BLaER1 treated with 17β-estradiol and CSF1 and Interleukin-3, amounts not matched to agents 10 nM and 100 nM (cell line): ENCODE measurements at regions not wholly inside any gene's neighbourhood (a gene's known extent, or its start where the extent isn't known, plus 50 kb on each side); places are given as distances from the start of the nearest gene placed in this dataset.

Experiments
- H3K27ac ChIP-seq, 11 experiments: shearing (Covaris generic); formaldehyde crosslinking; 2 replicates each; pipeline ENCODE4 v1.8.1; 2022
- H3K27me3 ChIP-seq, 11 experiments: shearing (Covaris generic); formaldehyde crosslinking; 2 replicates each; pipeline ENCODE4 v1.8.1; 2022
- H3K36me3 ChIP-seq, 11 experiments: shearing (Covaris generic); formaldehyde crosslinking; 2 replicates each; pipeline ENCODE4 v1.8.1; 2022
- H3K4me1 ChIP-seq, 10 experiments: shearing (Covaris generic); formaldehyde crosslinking; 2 replicates each; pipeline ENCODE4 v1.8.1; 2022
- H3K4me2 ChIP-seq, 11 experiments: shearing (Covaris generic); formaldehyde crosslinking; 2 replicates each; pipeline ENCODE4 v1.8.1; 2022
- H3K4me3 ChIP-seq, 10 experiments: shearing (Covaris generic); formaldehyde crosslinking; 2 replicates each; pipeline ENCODE4 v1.8.1; 2022
- H3K9ac ChIP-seq, 11 experiments: shearing (Covaris generic); formaldehyde crosslinking; 2 replicates each; pipeline ENCODE4 v1.8.1; 2022
- H3K9me3 ChIP-seq, 11 experiments: shearing (Covaris generic); formaldehyde crosslinking; replicated peaks in 1 of 11; 2 replicates each; pipeline ENCODE4 v1.8.1; 2022
- H4K20me1 ChIP-seq, 11 experiments: shearing (Covaris generic); formaldehyde crosslinking; 2 replicates each; pipeline ENCODE4 v1.8.1; 2022
- Cebpa-rat ChIP-seq, 11 experiments: shearing (Covaris generic); IDR thresholded peaks; 2 replicates each; pipeline ENCODE4 v1.8.1; 2022

- Histone ChIP-seq H3K27me3 (no peaks in the 10 kb centered on the region), H3K4me1 (no peaks in the 10 kb centered on the region), H3K36me3 (no peaks in the 10 kb centered on the region), H3K9ac (no peak overlapping the region), H4K20me1 (no peaks in the 10 kb centered on the region), H3K4me2 (no peak overlapping the region), H3K4me3 (no peak overlapping the region), H3K9me3 (no peaks in the 10 kb centered on the region), H3K27ac (no peak overlapping the region)
- TF ChIP-seq Cebpa-rat (IDR thresholded peaks at IDR 0.05): no peak
Observed at GRCh38 chr21:28359300-28359699, 633.4 kb downstream of the LTN1 start.

GRCh38 chr21:28358702-28359101 lies 634.0 kb downstream of the LTN1 start:
- no peak overlapping the region for H3K9ac ChIP-seq
- H3K27ac ChIP-seq: no peak overlapping the region
- H4K20me1 ChIP-seq: no peaks in the 10 kb centered on the region
- no peaks in the 10 kb centered on the region for H3K9me3 ChIP-seq
- no peaks in the 10 kb centered on the region for H3K27me3 ChIP-seq
- no peak overlapping the region for H3K4me2 ChIP-seq
- H3K4me1 ChIP-seq: no peaks in the 10 kb centered on the region
- no peak for TF ChIP-seq Cebpa-rat (IDR thresholded peaks at IDR 0.05)
- no peak overlapping the region for H3K4me3 ChIP-seq
- H3K36me3 ChIP-seq: no peaks in the 10 kb centered on the region

GRCh38 chr21:28358170-28358569 lies 634.5 kb downstream of the LTN1 start:
- Histone ChIP-seq H3K27ac (no peak overlapping the region), H3K9me3 (no peaks in the 10 kb centered on the region), H3K4me1 (no peaks in the 10 kb centered on the region), H3K36me3 (no peaks in the 10 kb centered on the region), H3K27me3 (no peaks in the 10 kb centered on the region), H3K4me3 (no peak overlapping the region), H3K9ac (no peak overlapping the region), H4K20me1 (no peaks in the 10 kb centered on the region), H3K4me2 (no peak overlapping the region)
- TF ChIP-seq Cebpa-rat (IDR thresholded peaks at IDR 0.05): no peak

GRCh38 chr21:28357743-28358142 lies 634.9 kb downstream of the LTN1 start:
- H3K9me3 ChIP-seq: no peaks in the 10 kb centered on the region
- no peak overlapping the region for H3K9ac ChIP-seq
- no peak overlapping the region for H3K27ac ChIP-seq
- H3K27me3 ChIP-seq: no peaks in the 10 kb centered on the region
- H3K4me2 ChIP-seq: no peak overlapping the region
- H3K4me1 ChIP-seq: no peaks in the 10 kb centered on the region
- H3K36me3 ChIP-seq: no peaks in the 10 kb centered on the region
- no peak overlapping the region for H3K4me3 ChIP-seq
- TF ChIP-seq Cebpa-rat (IDR thresholded peaks at IDR 0.05): no peak
- H4K20me1 ChIP-seq: no peaks in the 10 kb centered on the region

- Histone ChIP-seq H3K27ac (no peak overlapping the region), H3K4me2 (no peak overlapping the region), H3K27me3 (no peaks in the 10 kb centered on the region), H3K9ac (no peak overlapping the region), H4K20me1 (no peaks in the 10 kb centered on the region), H3K4me1 (peaks cover 0 to 6% (median 1%) of the 10 kb centered on the region in 10 experiments; a peak in 6 of 20 replicates), H3K36me3 (no peaks in the 10 kb centered on the region), H3K4me3 (no peak overlapping the region), H3K9me3 (no peaks in the 10 kb centered on the region)
- TF ChIP-seq Cebpa-rat (IDR thresholded peaks at IDR 0.05): no peak
Observed at GRCh38 chr21:28356422-28356821, 636.3 kb downstream of the LTN1 start.

GRCh38 chr21:28345934-28346333 lies 646.7 kb downstream of the LTN1 start:
- TF ChIP-seq Cebpa-rat (IDR thresholded peaks at IDR 0.05): no peak
- no peak overlapping the region for H3K4me3 ChIP-seq

GRCh38 chr21:28344985-28345384 lies 647.7 kb downstream of the LTN1 start:
- Histone ChIP-seq H3K27ac (no peak overlapping the region), H3K4me2 (peak overlapping the region in 4 of 11 experiments; percentile 13 to 41 (median 26); a peak in 3 of 22 replicates), H3K9ac (no peak overlapping the region), H3K9me3 (no peaks in the 10 kb centered on the region), H3K4me1 (peaks cover 0 to 23% (median 15%) of the 10 kb centered on the region in 10 experiments; a peak in 15 of 20 replicates), H3K4me3 (no peak overlapping the region), H3K27me3 (no peaks in the 10 kb centered on the region), H3K36me3 (no peaks in the 10 kb centered on the region), H4K20me1 (no peaks in the 10 kb centered on the region)
- TF ChIP-seq Cebpa-rat (IDR thresholded peaks at IDR 0.05): no peak

More at GRCh38 chr21:28345934-28346333, 646.7 kb downstream of the LTN1 start:
- no peaks in the 10 kb centered on the region for H3K27me3 ChIP-seq
- H4K20me1 ChIP-seq: no peaks in the 10 kb centered on the region
- no peak overlapping the region for H3K27ac ChIP-seq
- H3K4me1 ChIP-seq: peaks cover 8 to 33% (median 23%) of the 10 kb centered on the region in 10 experiments
- H3K36me3 ChIP-seq: no peaks in the 10 kb centered on the region
- no peak overlapping the region for H3K9ac ChIP-seq
- peak overlapping the region in 4 of 11 experiments; percentile 13 to 41 (median 24); a peak in 8 of 22 replicates for H3K4me2 ChIP-seq
- no peaks in the 10 kb centered on the region for H3K9me3 ChIP-seq

- no peak overlapping the region for H3K9ac ChIP-seq
- H3K9me3 ChIP-seq: no peaks in the 10 kb centered on the region
- no peak for TF ChIP-seq Cebpa-rat (IDR thresholded peaks at IDR 0.05)
- no peak overlapping the region for H3K4me2 ChIP-seq
- H3K4me1 ChIP-seq: peaks cover 8 to 33% (median 15%) of the 10 kb centered on the region in 10 experiments; a peak in 18 of 20 replicates
- no peak overlapping the region for H3K4me3 ChIP-seq
- H4K20me1 ChIP-seq: no peaks in the 10 kb centered on the region
- H3K36me3 ChIP-seq: no peaks in the 10 kb centered on the region
- no peaks in the 10 kb centered on the region for H3K27me3 ChIP-seq
- no peak overlapping the region for H3K27ac ChIP-seq
Observed at GRCh38 chr21:28342212-28342810, 650.4 kb downstream of the LTN1 start.

- Histone ChIP-seq H3K9ac (no peak overlapping the region), H3K27ac (no peak overlapping the region), H4K20me1 (no peaks in the 10 kb centered on the region), H3K4me2 (peak overlapping the region in 2 of 11 experiments; percentile 4 to 14; a peak in 1 of 22 replicates), H3K27me3 (no peaks in the 10 kb centered on the region), H3K4me3 (no peak overlapping the region), H3K9me3 (no peaks in the 10 kb centered on the region), H3K36me3 (no peaks in the 10 kb centered on the region), H3K4me1 (peaks cover 0 to 11% (median 9%) of the 10 kb centered on the region in 10 experiments; a peak in 9 of 20 replicates)
- TF ChIP-seq Cebpa-rat (IDR thresholded peaks at IDR 0.05): no peak
Observed at GRCh38 chr21:28339403-28339802, 653.3 kb downstream of the LTN1 start.

- H3K4me2 ChIP-seq: peak overlapping the region in 5 of 11 experiments; percentile 4 to 36 (median 20); a peak in 4 of 22 replicates
- H3K9me3 ChIP-seq: no peaks in the 10 kb centered on the region
- no peak for TF ChIP-seq Cebpa-rat (IDR thresholded peaks at IDR 0.05)
- no peak overlapping the region for H3K27ac ChIP-seq
- peaks cover 0 to 11% (median 9%) of the 10 kb centered on the region in 10 experiments; a peak in 9 of 20 replicates for H3K4me1 ChIP-seq
- H3K9ac ChIP-seq: no peak overlapping the region
- no peak overlapping the region for H3K4me3 ChIP-seq
- H4K20me1 ChIP-seq: no peaks in the 10 kb centered on the region
- no peaks in the 10 kb centered on the region for H3K36me3 ChIP-seq
- no peaks in the 10 kb centered on the region for H3K27me3 ChIP-seq
Observed at GRCh38 chr21:28338701-28339305, 653.9 kb downstream of the LTN1 start.
